Caki2 (cell line): ENCODE measurements at regions not wholly inside any gene's neighbourhood (a gene's known extent, or its start where the extent isn't known, plus 50 kb on each side); places are given as distances from the start of the nearest gene placed in this dataset.

Source experiments
- DNase-seq: peaks from one replicate; pipeline ENCODE4 v3.0.0-alpha.2; 2015; ENCODE audit warnings: low read depth
- in situ Hi-C: cut with HindIII; loops from 2 replicates; pipeline ENCODE4 v1.10.0; 2016; ENCODE audit warnings: low sequenced_read_pairs, low pct_unique_long_range_greater_than_20kb, mixed read lengths

DNA sequence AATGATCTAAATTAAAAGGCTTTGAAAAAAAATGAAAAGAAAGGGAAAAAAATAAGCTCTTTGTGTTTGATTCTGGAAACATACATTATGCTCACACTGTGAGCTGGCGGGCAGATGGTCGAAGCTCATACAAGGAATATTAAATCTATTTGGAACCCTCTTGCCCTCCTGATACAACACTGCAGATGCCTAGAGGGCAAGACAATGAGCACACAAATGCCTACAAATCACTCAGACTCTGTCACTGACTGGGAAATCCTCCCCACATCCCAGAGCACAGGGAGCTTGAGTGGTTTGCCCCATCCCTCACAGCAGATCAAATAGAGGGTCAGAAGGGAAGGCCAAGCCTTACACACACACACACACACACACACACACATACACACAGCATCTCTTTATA, 320.4 kb downstream of the HNRNPD start:
- in situ Hi-C loops = no loop called here
- no peak for DNase-seq

DNA sequence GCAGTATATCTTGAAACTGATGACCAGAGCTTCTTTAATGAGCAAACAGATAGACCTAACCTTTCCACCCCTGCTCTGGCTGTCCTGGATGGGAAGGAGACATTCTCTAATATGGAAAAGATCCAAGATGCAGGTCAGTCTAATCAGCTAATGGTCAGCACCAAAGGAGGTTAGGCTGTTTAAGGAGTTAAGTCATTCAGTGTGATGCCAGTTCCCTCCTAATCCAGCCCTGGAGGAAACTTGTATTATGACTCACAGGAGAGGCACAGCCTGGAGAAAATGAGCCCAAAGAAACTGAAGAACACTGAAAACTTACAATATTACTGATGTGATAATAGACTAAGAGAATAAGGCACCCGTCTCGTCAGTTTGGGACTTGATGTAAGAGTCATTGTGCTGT, 323.0 kb downstream of the HNRNPD start:
- no peak for DNase-seq
- in situ Hi-C loops = no loop called here

GRCh38 chr4:82049294-82049693, 324.5 kb downstream of the HNRNPD start:
- in situ Hi-C loops = no loop called here
- DNase-seq = no peak

DNA sequence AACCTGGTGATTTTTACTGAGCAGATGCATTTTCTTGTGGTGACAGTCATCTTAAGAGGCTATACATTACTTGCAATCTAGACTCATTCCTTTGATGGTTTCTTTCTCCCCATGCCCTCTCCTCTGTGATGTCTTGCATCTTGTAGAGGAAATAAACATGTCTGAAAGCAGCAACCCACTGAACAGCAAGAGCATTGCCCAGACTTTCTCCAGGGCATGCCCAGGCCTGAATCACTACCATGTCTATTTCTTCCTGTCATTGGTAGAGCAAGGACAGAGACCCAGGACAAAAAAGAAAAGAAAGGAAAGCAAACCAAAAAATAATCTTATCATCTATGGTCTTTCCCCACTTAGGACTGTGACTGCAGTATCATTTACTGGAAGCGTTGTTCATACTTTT, 326.1 kb downstream of the HNRNPD start:
- in situ Hi-C loops = no loop called here
- DNase-seq = no peak

- DNase-seq = no peak
- in situ Hi-C loops = no loop called here
Measured at GRCh38 chr4:82046796-82047195, 327.0 kb downstream of the HNRNPD start.

- no peak for DNase-seq
- in situ Hi-C loops = no loop called here
Measured at GRCh38 chr4:82045267-82045666, 328.5 kb downstream of the HNRNPD start.

DNA sequence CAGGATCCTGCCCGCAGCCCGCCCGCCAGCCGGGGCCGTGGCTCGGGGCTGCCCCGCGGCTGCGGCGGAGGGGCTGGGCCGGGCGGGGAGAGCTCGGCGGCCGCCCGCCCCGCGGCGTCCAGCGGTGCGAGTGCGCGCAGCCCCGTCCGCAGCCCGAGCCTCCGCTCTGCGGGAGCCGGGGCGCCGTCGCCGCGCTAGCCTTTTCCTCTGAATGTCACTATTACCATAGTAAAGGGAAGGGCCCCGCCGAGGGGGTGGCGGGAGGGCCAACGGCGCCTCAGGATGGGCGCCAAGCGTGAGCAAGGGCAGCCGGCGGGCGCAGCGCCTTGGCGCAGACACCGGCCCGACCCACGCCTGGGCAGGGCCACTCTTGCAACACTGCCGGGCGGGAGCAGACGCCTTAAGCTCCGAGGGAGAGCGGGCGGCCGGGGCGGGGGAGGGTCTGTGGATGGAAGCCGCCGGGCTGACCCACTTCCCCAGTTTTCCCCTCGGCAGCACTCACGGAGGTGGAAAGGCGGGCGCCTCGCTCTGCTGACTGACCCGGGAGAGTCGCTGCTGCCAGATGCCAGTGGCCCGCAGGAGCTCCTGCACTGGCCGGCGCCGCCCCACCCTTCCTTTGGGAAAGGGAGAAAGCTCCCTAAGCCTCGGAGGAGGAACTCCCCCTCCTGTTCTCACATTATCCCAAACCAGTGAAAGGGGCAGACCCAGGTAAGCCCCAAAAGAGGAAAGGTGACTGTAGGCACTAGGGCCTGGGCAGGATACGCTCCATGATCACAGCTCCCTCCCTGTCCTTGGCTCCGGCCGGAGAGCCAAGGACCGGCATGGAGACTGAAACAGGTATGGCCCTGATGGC, 329.4 kb downstream of the HNRNPD start:
- in situ Hi-C loops = no loop called here
- peak; percentile 72 for DNase-seq

GRCh38 chr4:82043809-82044137, 330.0 kb downstream of the HNRNPD start:
- in situ Hi-C loops = no loop called here
- no peak for DNase-seq

GRCh38 chr4:82043081-82043808, 330.5 kb downstream of the HNRNPD start:
- in situ Hi-C loops = no loop called here
- no peak for DNase-seq

- in situ Hi-C loops = no loop called here
- DNase-seq = no peak
Measured at GRCh38 chr4:82042042-82042441, 331.7 kb downstream of the HNRNPD start.

GRCh38 chr4:82038936-82039335, 334.9 kb downstream of the HNRNPD start:
- in situ Hi-C loops = no loop called here
- no peak for DNase-seq

DNA sequence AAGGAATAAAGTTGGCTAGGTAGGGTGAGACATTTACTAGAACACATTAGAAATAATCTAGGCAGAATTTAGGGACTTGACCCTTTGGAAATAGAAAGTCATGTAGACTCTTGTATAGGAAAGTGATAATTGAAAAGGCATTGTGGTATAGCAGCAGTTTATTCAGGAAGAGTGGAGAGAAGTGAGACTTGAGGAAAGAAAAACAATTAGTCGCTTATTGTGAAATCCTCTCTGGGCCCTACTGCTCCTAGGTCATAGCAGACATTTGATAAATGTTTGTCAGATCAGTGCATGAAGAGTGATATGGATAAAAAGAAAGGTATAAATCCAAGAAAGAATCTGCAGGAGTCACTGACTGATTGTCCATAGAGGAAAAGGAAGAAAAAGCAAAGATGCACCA, 337.6 kb downstream of the HNRNPD start:
- in situ Hi-C loops = no loop called here
- DNase-seq = no peak

DNA sequence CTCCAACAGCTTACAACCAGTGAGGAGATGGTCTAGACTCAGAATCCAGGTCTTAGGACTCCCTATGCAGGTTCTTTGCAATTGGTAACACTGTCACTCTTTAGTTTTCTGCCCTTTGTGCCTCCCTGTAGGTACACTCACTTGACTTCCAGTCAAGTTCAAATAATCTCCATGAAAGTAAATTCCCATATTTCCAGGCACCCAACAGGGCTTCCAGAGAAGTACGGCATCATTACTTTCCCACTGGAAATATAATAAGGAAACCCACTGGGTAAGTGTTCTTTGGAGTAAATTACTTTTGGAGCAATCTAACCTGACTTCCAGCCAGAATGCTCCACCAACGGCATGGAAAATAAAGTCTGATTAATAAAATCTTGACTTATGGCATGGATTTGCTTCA, 338.9 kb downstream of the HNRNPD start:
- no peak for DNase-seq
- in situ Hi-C loops = no loop called here

GRCh38 chr4:82033862-82034261, 339.9 kb downstream of the HNRNPD start:
- in situ Hi-C loops = no loop called here
- DNase-seq = no peak

- in situ Hi-C loops = no loop called here
- DNase-seq = no peak
Measured at GRCh38 chr4:82031376-82031927, 342.3 kb downstream of the HNRNPD start.

DNA sequence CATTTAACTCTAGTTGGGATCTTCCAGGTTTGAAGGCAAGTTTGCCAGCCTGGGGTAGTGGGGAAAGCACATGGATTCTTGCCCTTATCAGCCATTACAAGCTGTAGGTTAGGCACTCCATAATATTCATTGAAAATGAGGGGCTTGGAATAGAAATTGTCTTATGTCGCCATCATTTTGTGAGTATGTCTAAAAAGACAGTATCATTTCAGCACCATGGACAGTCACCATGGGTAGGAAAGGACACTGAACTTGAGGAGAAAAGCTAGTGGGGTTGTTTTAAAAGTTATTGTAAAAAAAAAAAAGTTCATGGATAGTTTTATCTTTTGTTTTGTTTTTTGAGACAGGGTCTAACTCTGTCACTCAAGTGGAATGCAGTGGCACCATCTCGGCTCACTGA, 356.1 kb downstream of the HNRNPD start:
- in situ Hi-C loops = no loop called here

DNA sequence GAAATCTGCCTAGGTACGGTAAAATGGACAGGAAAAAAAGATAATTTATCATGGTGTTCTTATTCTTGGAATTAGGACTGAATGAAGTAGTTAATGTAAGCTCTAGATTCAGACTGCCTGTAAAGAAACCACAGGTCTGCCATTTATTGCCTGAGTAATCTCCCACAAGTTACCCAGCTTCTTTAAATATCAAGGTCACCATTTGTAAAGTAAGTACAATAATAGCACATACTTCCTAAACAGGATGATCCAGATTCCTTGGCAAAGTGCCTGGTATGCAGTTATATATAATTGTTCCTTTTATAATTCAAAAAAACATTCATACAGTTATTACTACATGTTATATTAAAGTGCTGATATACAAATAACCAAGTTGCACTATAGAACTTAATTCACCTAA, 368.6 kb downstream of the HNRNPD start:
- in situ Hi-C loops = no loop called here
- no peak for DNase-seq

More for the DNA sequence above, 356.1 kb downstream of the HNRNPD start:
- peak; percentile 17 for DNase-seq

DNA sequence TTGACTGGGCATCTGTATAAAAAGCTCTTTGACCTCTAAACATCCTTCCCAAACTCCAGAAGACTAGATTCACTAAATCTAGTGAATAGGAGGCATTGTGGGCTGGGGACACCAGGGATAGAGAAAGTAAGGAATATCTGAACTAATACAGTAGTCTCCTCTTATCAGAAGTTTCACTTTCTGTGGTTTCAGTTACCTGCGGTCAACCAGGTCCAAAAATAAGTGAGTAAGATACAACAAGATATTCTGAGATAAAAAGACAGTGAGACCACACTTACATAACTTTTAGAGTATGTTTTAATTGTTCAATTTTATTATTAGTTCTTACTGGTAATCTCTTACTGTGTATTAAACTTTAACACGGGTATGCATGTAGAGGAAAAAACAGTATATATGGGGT, 376.5 kb downstream of the HNRNPD start:
- in situ Hi-C loops = no loop called here

GRCh38 chr4:81990898-81991297, 382.9 kb downstream of the HNRNPD start:
- in situ Hi-C loops = no loop called here

More for the DNA sequence above, 376.5 kb downstream of the HNRNPD start:
- no peak for DNase-seq

More at GRCh38 chr4:81990898-81991297, 382.9 kb downstream of the HNRNPD start:
- DNase-seq = no peak
